H9 (cell line): ENCODE measurements at regions not wholly inside any gene's neighbourhood (a gene's known extent, or its start where the extent isn't known, plus 50 kb on each side); places are given as distances from the start of the nearest gene placed in this dataset.
"Not testable (repeated sequence)": the region's sequence is repeated elsewhere in the genome, so short reads cannot be mapped to it uniquely, and the experiment has no call there.

Experiments used
- DNase-seq: peaks from one replicate; pipeline ENCODE4 v3.0.0-alpha.2; 2017
- H2AFZ ChIP-seq: one replicate; pipeline ENCODE4 v1.6.1; 2013; ENCODE audit warnings: mild to moderate bottlenecking, low read length, control low read depth, moderate library complexity
- H2AK5ac ChIP-seq: 2 replicates; pipeline ENCODE4 v1.6.1; 2013; ENCODE audit warnings: low read length, control low read depth, mixed read lengths; ENCODE audit not compliant: insufficient read length
- H2BK120ac ChIP-seq: one replicate; pipeline ENCODE4 v1.6.1; 2013; ENCODE audit warnings: low read depth, mild to moderate bottlenecking, low read length, control low read depth, inconsistent platforms; ENCODE audit not compliant: poor library complexity, severe bottlenecking
- H2BK12ac ChIP-seq: 2 replicates; pipeline ENCODE4 v1.6.1; 2013; ENCODE audit warnings: low read length, control low read depth, mixed read lengths, low read depth; ENCODE audit not compliant: insufficient read length
- H2BK15ac ChIP-seq: 2 replicates; pipeline ENCODE4 v1.6.1; 2013; ENCODE audit warnings: low read depth, low read length, control low read depth
- H2BK20ac ChIP-seq: one replicate; pipeline ENCODE4 v1.6.1; 2013; ENCODE audit warnings: low read depth, mild to moderate bottlenecking, low read length, control low read depth, inconsistent platforms; ENCODE audit not compliant: poor library complexity, severe bottlenecking
- H2BK5ac ChIP-seq: 2 replicates; pipeline ENCODE4 v1.6.1; 2013; ENCODE audit warnings: low read length, control low read depth, mixed read lengths; ENCODE audit not compliant: insufficient read length
- H3K14ac ChIP-seq: 2 replicates; pipeline ENCODE4 v1.6.1; 2013; ENCODE audit warnings: low read length, control low read depth; ENCODE audit not compliant: insufficient read depth
- H3K18ac ChIP-seq: 2 replicates; pipeline ENCODE4 v1.6.1; 2013; ENCODE audit warnings: low read depth, mild to moderate bottlenecking, mixed read lengths, low read length, control low read depth; ENCODE audit not compliant: insufficient read length
- H3K23ac ChIP-seq: 2 replicates; pipeline ENCODE4 v1.6.1; 2013; ENCODE audit warnings: low read length, control low read depth, mixed read lengths, low read depth; ENCODE audit not compliant: insufficient read length
- H3K23me2 ChIP-seq: 2 replicates; pipeline ENCODE4 v1.6.1; 2013; ENCODE audit warnings: low read depth, mild to moderate bottlenecking, mixed read lengths, low read length, control low read depth; ENCODE audit not compliant: insufficient read length, poor library complexity, severe bottlenecking
- H3K27ac ChIP-seq: 2 replicates; pipeline ENCODE4 v1.5.1; 2013; ENCODE audit warnings: low read length, control low read depth, mixed read lengths, low read depth; ENCODE audit not compliant: insufficient read length
- H3K27me3 ChIP-seq: 2 replicates; pipeline ENCODE4 v1.6.1; 2013; ENCODE audit warnings: low read length, control low read depth, inconsistent platforms; ENCODE audit not compliant: insufficient read depth
- H3K4ac ChIP-seq: 2 replicates; pipeline ENCODE4 v1.6.1; 2013; ENCODE audit warnings: low read depth, mild to moderate bottlenecking, control low read depth, inconsistent platforms, low read length, moderate library complexity
- H3K4me1 ChIP-seq: 2 replicates; pipeline ENCODE4 v1.6.1; 2013; ENCODE audit warnings: low read length, control low read depth, inconsistent platforms; ENCODE audit not compliant: insufficient read depth
- H3K4me2 ChIP-seq: 2 replicates; pipeline ENCODE4 v1.6.1; 2013; ENCODE audit warnings: low read length, control low read depth, mixed read lengths; ENCODE audit not compliant: insufficient read length, insufficient read depth
- H3K56ac ChIP-seq: 2 replicates; pipeline ENCODE4 v1.6.1; 2013; ENCODE audit warnings: low read depth, mild to moderate bottlenecking, mixed read lengths, low read length, control low read depth; ENCODE audit not compliant: insufficient read length
- H3K79me1 ChIP-seq: 2 replicates; pipeline ENCODE4 v1.6.1; 2013; ENCODE audit warnings: low read depth, mild to moderate bottlenecking, moderate library complexity, low read length, control low read depth, inconsistent platforms; ENCODE audit not compliant: insufficient read depth, poor library complexity, severe bottlenecking
- H3K79me2 ChIP-seq: 2 replicates; pipeline ENCODE4 v1.6.1; 2013; ENCODE audit warnings: low read length, control low read depth, inconsistent platforms; ENCODE audit not compliant: insufficient read depth
- H3K9ac ChIP-seq: 2 replicates; pipeline ENCODE4 v1.6.1; 2013; ENCODE audit warnings: low read length, control low read depth, mixed read lengths; ENCODE audit not compliant: insufficient read length; ENCODE audit errors: extremely low read depth
- H3K9me3 ChIP-seq: one replicate; pipeline ENCODE4 v1.6.1; 2013; ENCODE audit warnings: low read depth, low read length, inconsistent platforms; ENCODE audit not compliant: control insufficient read depth
- H3T11ph ChIP-seq: one replicate; pipeline ENCODE4 v1.6.1; 2013; ENCODE audit warnings: mild to moderate bottlenecking, low read length, control low read depth, inconsistent platforms
- H4K20me1 ChIP-seq: one replicate; pipeline ENCODE4 v1.6.1; 2013; ENCODE audit not compliant: control insufficient read depth, insufficient read length, insufficient read depth
- H4K5ac ChIP-seq: 2 replicates; pipeline ENCODE4 v1.6.1; 2013; ENCODE audit warnings: low read depth, mild to moderate bottlenecking, mixed read lengths, low read length, control low read depth; ENCODE audit not compliant: insufficient read length
- H4K8ac ChIP-seq: replicated peaks from 2 replicates; pipeline ENCODE4 v1.6.1; 2013; ENCODE audit warnings: low read length, control low read depth, mixed read lengths, low read depth; ENCODE audit not compliant: insufficient read length
- H4K91ac ChIP-seq: 2 replicates; pipeline ENCODE4 v1.6.1; 2013; ENCODE audit warnings: low read depth, mild to moderate bottlenecking, moderate library complexity, mixed read lengths, low read length, control low read depth; ENCODE audit not compliant: insufficient read length
- H3K27ac Mint-ChIP-seq, 3 experiments: 2 replicates in 2 of 3; 3 replicates in 1 of 3; pipeline ENCODE4 v1.8.0; 2020 to 2021; ENCODE audit warnings: mixed read lengths in 3 of 3, mild to moderate bottlenecking in 1 of 3, moderate library complexity in 1 of 3
- H3K27me3 Mint-ChIP-seq: 2 replicates; pipeline ENCODE4 v1.8.0; 2021; ENCODE audit warnings: low read depth, mild to moderate bottlenecking, moderate library complexity, mixed read lengths
- H3K36me3 Mint-ChIP-seq, 3 experiments: 2 replicates in 2 of 3; 3 replicates in 1 of 3; pipeline ENCODE4 v1.8.0; 2020 to 2021; ENCODE audit warnings: low read depth in 3 of 3, mixed read lengths in 3 of 3; ENCODE audit not compliant: insufficient read depth in 1 of 3
- H3K4me1 Mint-ChIP-seq, 2 experiments: 2 replicates each; pipeline ENCODE4 v1.8.0; 2020; ENCODE audit warnings: mixed read lengths in 2 of 2
- H3K4me3 Mint-ChIP-seq, 2 experiments: 2 replicates in 1 of 2; 3 replicates in 1 of 2; pipeline ENCODE4 v1.8.0; 2020 to 2021; ENCODE audit warnings: mild to moderate bottlenecking in 2 of 2, mixed read lengths in 2 of 2, moderate library complexity in 1 of 2
- H3K9me3 Mint-ChIP-seq, 2 experiments: 2 replicates in 1 of 2; 3 replicates in 1 of 2; pipeline ENCODE4 v1.8.0; 2020; ENCODE audit warnings: mild to moderate bottlenecking in 2 of 2, mixed read lengths in 2 of 2, moderate library complexity in 1 of 2
- CTCF ChIP-seq: fragments of 200-600 bp; sonication (generic); conservative IDR thresholded peaks from 3 replicates; pipeline ENCODE4 v1.8.0; 2021; ENCODE audit warnings: antibody characterized with exemption, mild to moderate bottlenecking
- WGBS: extraction: QIAGEN DNeasy Blood & Tissue Kit; methylation state at CpG from one replicate; pipeline ENCODE4 v1.1.7; 2013; ENCODE audit warnings: missing lambda C conversion rate, low lambda C conversion rate, mixed read lengths; ENCODE audit not compliant: insufficient read length; ENCODE audit errors: extremely low coverage; 5-methylcytosine and 5-hydroxymethylcytosine counted together

GRCh38 chr12:131409211-131409610 is 301.7 kb upstream of the SFSWAP start:
- Histone ChIP-seq H3K9ac (no peak overlapping the region), H3K79me2 (no peaks in the 10 kb centered on the region), H3K4me2 (no peak overlapping the region), H4K20me1 (no peaks in the 10 kb centered on the region), H2BK15ac (no peak overlapping the region), H3K56ac (no peak overlapping the region), H2BK5ac (no peak overlapping the region), H2BK20ac (no peak overlapping the region), H4K5ac (no peak overlapping the region), H3K4ac (no peak overlapping the region), H3K14ac (no peak overlapping the region), H3K23ac (no peak overlapping the region), H4K8ac (no peak overlapping the region), H3K27me3 (no peaks in the 10 kb centered on the region), H2BK12ac (no peak overlapping the region), H2AK5ac (no peak overlapping the region), H3K27ac (no peak overlapping the region), H3K79me1 (no peaks in the 10 kb centered on the region), H3K18ac (no peak overlapping the region), H4K91ac (no peak overlapping the region), H2AFZ (no peak overlapping the region), H2BK120ac (no peak overlapping the region), H3K4me1 (no peaks in the 10 kb centered on the region), H3T11ph (no peak overlapping the region), H3K9me3 (no peaks in the 10 kb centered on the region), H3K23me2 (no peaks in the 10 kb centered on the region)
- Mint-ChIP-seq H3K27me3 (peaks cover 37% of the 10 kb centered on the region), H3K36me3 (no peaks in the 10 kb centered on the region), H3K9me3 (peaks cover 13 to 15% of the 10 kb centered on the region in 2 experiments; a peak in 3 of 5 replicates), H3K27ac (no peak overlapping the region), H3K4me3 (no peak overlapping the region), H3K4me1 (peaks cover 5 to 8% of the 10 kb centered on the region in 2 experiments)
- WGBS, result no CpG with 5 or more reads among the region's 1 CpG
- no peak for DNase-seq
- no peak for TF ChIP-seq CTCF

- H4K8ac ChIP-seq, H2BK5ac ChIP-seq, H2AFZ ChIP-seq, H3K36me3 Mint-ChIP-seq, H3K4me2 ChIP-seq, H3K9me3 ChIP-seq, H4K5ac ChIP-seq, H3K27me3 ChIP-seq, H4K91ac ChIP-seq, H3K9me3 Mint-ChIP-seq, H3K4me1 Mint-ChIP-seq, H3K27ac Mint-ChIP-seq, H2BK15ac ChIP-seq, H2BK120ac ChIP-seq, H3K79me1 ChIP-seq, H3K4me1 ChIP-seq, H2AK5ac ChIP-seq, H3K23ac ChIP-seq, H2BK12ac ChIP-seq, H3K9ac ChIP-seq, H3T11ph ChIP-seq, H3K56ac ChIP-seq, H3K23me2 ChIP-seq, H3K27ac ChIP-seq, H4K20me1 ChIP-seq, DNase-seq, H3K18ac ChIP-seq, H3K4ac ChIP-seq, H3K14ac ChIP-seq, H3K4me3 Mint-ChIP-seq, H3K79me2 ChIP-seq, H2BK20ac ChIP-seq: not testable (repeated sequence)
- peaks cover 28% of the 10 kb centered on the region for H3K27me3 Mint-ChIP-seq
- WGBS, result no CpG with 5 or more reads among the region's 7 CpGs
Measured at GRCh38 chr12:131411827-131412226, 299.1 kb upstream of the SFSWAP start.
